Liver (tissue), 7 donors: ENCODE measurements at regions not wholly inside any gene's neighbourhood (a gene's known extent, or its start where the extent isn't known, plus 50 kb on each side); places are given as distances from the start of the nearest gene placed in this dataset.

Source experiments
- DNase-seq: peaks from one replicate; pipeline ENCODE4 v3.0.0-alpha.2; 2017; ENCODE audit warnings: low spot score
- H3K27ac ChIP-seq, 2 donors: one replicate each; pipeline ENCODE4 v1.7.0; 2013; ENCODE audit warnings: inconsistent platforms in 2 of 2, low read length in 2 of 2, control low read depth in 1 of 2, low read depth in 1 of 2, mild to moderate bottlenecking in 1 of 2
- H3K27me3 ChIP-seq, 4 donors: one replicate each; pipeline versions ENCODE4 v1.6.1 to v1.7.0; 2013; ENCODE audit warnings: low read length in 3 of 4, inconsistent platforms in 1 of 4, mild to moderate bottlenecking in 1 of 4, moderate library complexity in 1 of 4; ENCODE audit not compliant: control insufficient read depth in 4 of 4, insufficient read depth in 4 of 4
- H3K36me3 ChIP-seq, 4 donors: one replicate each; pipeline versions ENCODE4 v1.6.1 to v1.7.0; 2013; ENCODE audit warnings: low read length in 3 of 4, mild to moderate bottlenecking in 3 of 4, low read depth in 1 of 4, moderate library complexity in 1 of 4; ENCODE audit not compliant: control insufficient read depth in 4 of 4, insufficient read depth in 3 of 4
- H3K4me1 ChIP-seq, 4 donors: one replicate each; pipeline versions ENCODE4 v1.6.1 to v1.7.0; 2013; ENCODE audit warnings: low read length in 3 of 4, mild to moderate bottlenecking in 3 of 4, moderate library complexity in 1 of 4; ENCODE audit not compliant: control insufficient read depth in 4 of 4, insufficient read depth in 4 of 4
- H3K4me3 ChIP-seq, 3 donors: one replicate each; pipeline versions ENCODE4 v1.6.1 to v1.7.0; 2013; ENCODE audit warnings: low read length in 3 of 3, control low read depth in 1 of 3, low read depth in 1 of 3, mild to moderate bottlenecking in 1 of 3
- H3K9ac ChIP-seq, 2 donors: one replicate each; pipeline ENCODE4 v1.7.0; 2013; ENCODE audit warnings: low read length in 2 of 2, mild to moderate bottlenecking in 2 of 2, moderate library complexity in 2 of 2, control low read depth in 1 of 2, low read depth in 1 of 2
- H3K9me3 ChIP-seq, 4 donors: one replicate each; pipeline versions ENCODE4 v1.6.1 to v1.7.0; 2013; ENCODE audit warnings: low read length in 3 of 4; ENCODE audit not compliant: control insufficient read depth in 4 of 4
- EGR1 ChIP-seq, 2 donors: IDR thresholded peaks; 2 replicates each; pipeline ENCODE4 v1.6.1; 2016 to 2018; ENCODE audit warnings: antibody characterized with exemption in 2 of 2, low read depth in 2 of 2
- FOXA1 ChIP-seq: IDR thresholded peaks from 2 replicates; pipeline ENCODE4 v1.6.1; 2016; ENCODE audit warnings: antibody characterized with exemption
- FOXA2 ChIP-seq: IDR thresholded peaks from 2 replicates; pipeline ENCODE4 v1.6.1; 2016; ENCODE audit warnings: antibody characterized with exemption
- GABPA ChIP-seq, 2 donors: IDR thresholded peaks in 1 of 2; conservative IDR thresholded peaks in 1 of 2; 2 replicates each; pipeline ENCODE4 v1.6.1; 2016; ENCODE audit warnings: antibody characterized with exemption in 2 of 2, mild to moderate bottlenecking in 1 of 2, moderate library complexity in 1 of 2
- HNF4A ChIP-seq, 2 donors: conservative IDR thresholded peaks; 2 replicates each; pipeline ENCODE4 v1.6.1; 2016; ENCODE audit warnings: antibody characterized with exemption in 2 of 2, mild to moderate bottlenecking in 2 of 2
- JUND ChIP-seq, 2 donors: IDR thresholded peaks; 2 replicates each; pipeline ENCODE4 v1.6.1; 2016; ENCODE audit warnings: antibody characterized with exemption in 2 of 2
- NR2F2 ChIP-seq: IDR thresholded peaks from 2 replicates; pipeline ENCODE4 v1.6.1; 2016; ENCODE audit warnings: antibody characterized with exemption
- RAD21 ChIP-seq, 2 donors: IDR thresholded peaks; 2 replicates each; pipeline ENCODE4 v1.6.1; 2016; ENCODE audit warnings: antibody characterized with exemption in 2 of 2, mild to moderate bottlenecking in 2 of 2
- RXRA ChIP-seq, 2 donors: IDR thresholded peaks; 2 replicates each; pipeline ENCODE4 v1.6.1; 2017 to 2018; ENCODE audit warnings: antibody characterized with exemption in 2 of 2, mild to moderate bottlenecking in 1 of 2
- TAF1 ChIP-seq: conservative IDR thresholded peaks from 2 replicates; pipeline ENCODE4 v1.6.1; 2016; ENCODE audit warnings: antibody characterized with exemption, mild to moderate bottlenecking
- YY1 ChIP-seq: IDR thresholded peaks from 2 replicates; pipeline ENCODE4 v1.6.1; 2016; ENCODE audit warnings: antibody characterized with exemption, mild to moderate bottlenecking
- WGBS: extraction: QIAGEN DNeasy Blood & Tissue Kit; methylation state at CpG from one replicate; pipeline ENCODE4 v1.1.7; 2013; 5-methylcytosine and 5-hydroxymethylcytosine counted together
- TF ChIP-seq, protein P1 (sequence below): IDR thresholded peaks from 2 replicates; pipeline ENCODE4 v1.6.1; 2016; ENCODE audit warnings: antibody characterized with exemption
- TF ChIP-seq, protein P2 (sequence below): IDR thresholded peaks from 2 replicates; pipeline ENCODE4 v1.6.1; 2016; ENCODE audit warnings: antibody characterized with exemption, mild to moderate bottlenecking
- TF ChIP-seq, protein P3 (sequence below): IDR thresholded peaks from 2 replicates; pipeline ENCODE4 v1.6.1; 2016; ENCODE audit warnings: antibody characterized with exemption
- donor health status: healthy.
- donor health status: healthy.
- donor health status: healthy.
- donor health status: healthy.

DNA sequence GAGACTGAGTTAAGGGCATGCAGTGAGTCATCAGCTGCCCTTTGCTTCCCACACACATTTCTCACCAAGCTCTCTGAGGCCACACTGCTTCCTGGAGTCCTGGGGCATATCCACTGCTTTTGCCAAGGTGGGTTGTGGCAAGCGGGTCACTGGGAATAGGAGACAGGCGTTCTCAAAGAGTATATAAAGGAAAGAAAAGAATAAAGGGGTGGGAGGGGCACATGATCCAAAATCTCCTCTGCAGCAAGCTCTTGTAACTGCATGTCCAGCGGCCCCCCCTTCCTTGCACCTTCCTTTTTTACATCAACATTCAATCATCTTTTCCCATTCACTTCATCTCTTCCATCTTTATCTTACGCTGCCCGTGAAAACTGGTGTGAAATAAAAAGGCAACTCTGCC lies 259.1 kb upstream of the RPL38 start:
- TF ChIP-seq FOXA2 = no peak
- TF ChIP-seq NR2F2 = no peak
- TF ChIP-seq YY1 = no peak
- no peak for TF ChIP-seq TAF1
- no peak for TF ChIP-seq RAD21 (IDR thresholded peaks at IDR 0.05)
- no peak for TF ChIP-seq HNF4A (conservative IDR thresholded peaks at IDR 0.05)
- TF ChIP-seq, protein P1, sequence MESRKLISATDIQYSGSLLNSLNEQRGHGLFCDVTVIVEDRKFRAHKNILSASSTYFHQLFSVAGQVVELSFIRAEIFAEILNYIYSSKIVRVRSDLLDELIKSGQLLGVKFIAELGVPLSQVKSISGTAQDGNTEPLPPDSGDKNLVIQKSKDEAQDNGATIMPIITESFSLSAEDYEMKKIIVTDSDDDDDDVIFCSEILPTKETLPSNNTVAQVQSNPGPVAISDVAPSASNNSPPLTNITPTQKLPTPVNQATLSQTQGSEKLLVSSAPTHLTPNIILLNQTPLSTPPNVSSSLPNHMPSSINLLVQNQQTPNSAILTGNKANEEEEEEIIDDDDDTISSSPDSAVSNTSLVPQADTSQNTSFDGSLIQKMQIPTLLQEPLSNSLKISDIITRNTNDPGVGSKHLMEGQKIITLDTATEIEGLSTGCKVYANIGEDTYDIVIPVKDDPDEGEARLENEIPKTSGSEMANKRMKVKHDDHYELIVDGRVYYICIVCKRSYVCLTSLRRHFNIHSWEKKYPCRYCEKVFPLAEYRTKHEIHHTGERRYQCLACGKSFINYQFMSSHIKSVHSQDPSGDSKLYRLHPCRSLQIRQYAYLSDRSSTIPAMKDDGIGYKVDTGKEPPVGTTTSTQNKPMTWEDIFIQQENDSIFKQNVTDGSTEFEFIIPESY = no peak
- TF ChIP-seq, protein P2, sequence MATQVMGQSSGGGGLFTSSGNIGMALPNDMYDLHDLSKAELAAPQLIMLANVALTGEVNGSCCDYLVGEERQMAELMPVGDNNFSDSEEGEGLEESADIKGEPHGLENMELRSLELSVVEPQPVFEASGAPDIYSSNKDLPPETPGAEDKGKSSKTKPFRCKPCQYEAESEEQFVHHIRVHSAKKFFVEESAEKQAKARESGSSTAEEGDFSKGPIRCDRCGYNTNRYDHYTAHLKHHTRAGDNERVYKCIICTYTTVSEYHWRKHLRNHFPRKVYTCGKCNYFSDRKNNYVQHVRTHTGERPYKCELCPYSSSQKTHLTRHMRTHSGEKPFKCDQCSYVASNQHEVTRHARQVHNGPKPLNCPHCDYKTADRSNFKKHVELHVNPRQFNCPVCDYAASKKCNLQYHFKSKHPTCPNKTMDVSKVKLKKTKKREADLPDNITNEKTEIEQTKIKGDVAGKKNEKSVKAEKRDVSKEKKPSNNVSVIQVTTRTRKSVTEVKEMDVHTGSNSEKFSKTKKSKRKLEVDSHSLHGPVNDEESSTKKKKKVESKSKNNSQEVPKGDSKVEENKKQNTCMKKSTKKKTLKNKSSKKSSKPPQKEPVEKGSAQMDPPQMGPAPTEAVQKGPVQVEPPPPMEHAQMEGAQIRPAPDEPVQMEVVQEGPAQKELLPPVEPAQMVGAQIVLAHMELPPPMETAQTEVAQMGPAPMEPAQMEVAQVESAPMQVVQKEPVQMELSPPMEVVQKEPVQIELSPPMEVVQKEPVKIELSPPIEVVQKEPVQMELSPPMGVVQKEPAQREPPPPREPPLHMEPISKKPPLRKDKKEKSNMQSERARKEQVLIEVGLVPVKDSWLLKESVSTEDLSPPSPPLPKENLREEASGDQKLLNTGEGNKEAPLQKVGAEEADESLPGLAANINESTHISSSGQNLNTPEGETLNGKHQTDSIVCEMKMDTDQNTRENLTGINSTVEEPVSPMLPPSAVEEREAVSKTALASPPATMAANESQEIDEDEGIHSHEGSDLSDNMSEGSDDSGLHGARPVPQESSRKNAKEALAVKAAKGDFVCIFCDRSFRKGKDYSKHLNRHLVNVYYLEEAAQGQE = no peak
- no peak for TF ChIP-seq JUND (IDR thresholded peaks at IDR 0.05)
- TF ChIP-seq FOXA1 = no peak
- TF ChIP-seq EGR1 (IDR thresholded peaks at IDR 0.05; ENCODE audit: low read depth in 2 of 2) = no peak
- no peak for TF ChIP-seq GABPA (IDR thresholded peaks at IDR 0.05 in 1 of 2, conservative IDR thresholded peaks at IDR 0.05 in 1 of 2)
- no peak for TF ChIP-seq RXRA (IDR thresholded peaks at IDR 0.05)
- Histone ChIP-seq H3K4me3 (no peak overlapping the region), H3K4me1 (no peaks in the 10 kb centered on the region), H3K36me3 (no peaks in the 10 kb centered on the region), H3K9me3 (no peaks in the 10 kb centered on the region), H3K27ac (no peak overlapping the region), H3K27me3 (peaks cover 0 to 16% (median 0%) of the 10 kb centered on the region in 4 donors), H3K9ac (no peak overlapping the region)
- 81% methylated on average over 5 of the region's 5 CpGs for WGBS
- DNase-seq = no peak

DNA sequence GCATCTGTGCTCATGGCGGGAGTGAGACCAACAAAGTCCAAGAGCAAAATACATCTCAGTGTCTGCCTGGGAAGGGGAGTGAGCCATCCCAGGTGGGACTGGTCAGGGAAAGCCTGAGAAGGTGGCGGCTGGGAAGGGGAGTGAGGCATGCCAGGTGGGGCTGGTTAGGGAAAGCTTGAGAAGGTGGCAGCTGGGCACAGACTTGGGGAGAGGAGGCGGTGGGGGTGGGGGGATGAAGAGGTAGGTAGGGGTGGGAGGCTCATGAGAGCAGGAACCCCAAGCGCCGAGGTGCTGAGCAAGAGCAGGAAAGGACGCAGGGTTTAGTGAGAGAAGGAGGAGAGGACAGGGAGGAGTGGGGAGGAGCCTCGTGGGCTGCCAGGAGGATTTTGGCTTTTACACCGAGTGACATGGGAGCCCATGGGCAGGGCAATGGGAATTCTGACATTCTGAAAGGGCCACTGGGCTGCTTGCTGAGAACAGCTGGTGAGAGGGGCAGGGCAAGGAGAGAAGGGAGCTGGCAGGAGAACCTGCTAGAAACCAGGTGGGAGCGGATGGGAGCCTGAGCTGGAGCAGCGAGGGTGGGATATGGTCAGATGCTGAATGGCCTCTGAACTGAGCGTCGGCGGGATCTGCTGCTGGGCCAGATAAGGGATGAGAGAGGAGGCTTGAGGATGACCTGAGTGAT lies 256.1 kb upstream of the RPL38 start:
- TF ChIP-seq, protein P3, sequence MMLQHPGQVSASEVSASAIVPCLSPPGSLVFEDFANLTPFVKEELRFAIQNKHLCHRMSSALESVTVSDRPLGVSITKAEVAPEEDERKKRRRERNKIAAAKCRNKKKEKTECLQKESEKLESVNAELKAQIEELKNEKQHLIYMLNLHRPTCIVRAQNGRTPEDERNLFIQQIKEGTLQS = no peak
- Histone ChIP-seq H3K4me1 (no peaks in the 10 kb centered on the region), H3K4me3 (no peak overlapping the region), H3K9ac (no peak overlapping the region), H3K27ac (no peak overlapping the region), H3K36me3 (no peaks in the 10 kb centered on the region), H3K9me3 (no peaks in the 10 kb centered on the region), H3K27me3 (peaks cover 0 to 9% (median 4%) of the 10 kb centered on the region in 4 donors)
- 84% methylated on average over 13 of the region's 13 CpGs for WGBS
- no peak for DNase-seq
